Gastrocnemius medialis (tissue), 4 donors: ENCODE measurements at regions not wholly inside any gene's neighbourhood (a gene's known extent, or its start where the extent isn't known, plus 50 kb on each side); places are given as distances from the start of the nearest gene placed in this dataset.

Experiments
- ATAC-seq, 2 donors: fragments of 150-250 bp; one replicate each; pipeline ENCODE4 v1.9.1; 2016
- DNase-seq, 2 donors: peaks; one replicate each; pipeline ENCODE4 v3.0.0-alpha.2; 2019
- H3K27ac ChIP-seq, 4 donors: fragments of 200-600 bp; sonication (generic); 1 replicate in 1 of 4; 2 replicates in 3 of 4; pipeline ENCODE4 v1.5.1; 2016 to 2018; ENCODE audit warnings: mild to moderate bottlenecking in 2 of 4, moderate library complexity in 1 of 4
- H3K27me3 ChIP-seq, 3 donors: fragments of 200-600 bp; sonication (generic) in 2 of 3; 1 replicate in 1 of 3; 2 replicates in 2 of 3; pipeline versions ENCODE4 v1.5.1 to v1.6.0; 2016 to 2019; ENCODE audit warnings: mild to moderate bottlenecking in 1 of 3, moderate library complexity in 1 of 3
- H3K36me3 ChIP-seq, 2 donors: fragments of 200-600 bp; sonication (generic) in 1 of 2; one replicate each; pipeline ENCODE4 v1.5.1; 2017 to 2018
- H3K4me1 ChIP-seq, 2 donors: fragments of 200-600 bp; sonication (generic) in 1 of 2; one replicate each; pipeline ENCODE4 v1.5.1; 2016 to 2017; ENCODE audit warnings: mild to moderate bottlenecking in 2 of 2
- H3K4me3 ChIP-seq, 4 donors: fragments of 200-600 bp; sonication (generic) in 3 of 4; 1 replicate in 1 of 4; 2 replicates in 3 of 4; pipeline ENCODE4 v1.5.1; 2016 to 2019; ENCODE audit warnings: mild to moderate bottlenecking in 2 of 4
- H3K9me3 ChIP-seq, 3 donors: fragments of 200-600 bp; sonication (generic) in 2 of 3; 1 replicate in 1 of 3; 2 replicates in 2 of 3; pipeline ENCODE4 v1.5.1; 2016 to 2019
- CTCF ChIP-seq, 5 experiments: fragments of 450-650 bp in 3 of 5; fragments of 200-600 bp in 2 of 5; sonication (generic) in 2 of 5; IDR thresholded peaks in 4 of 5; conservative IDR thresholded peaks in 1 of 5; 1 replicate in 4 of 5; 2 replicates in 1 of 5; pipeline ENCODE4 v1.5.1; 2016 to 2019; ENCODE audit warnings: antibody characterized with exemption in 5 of 5, mild to moderate bottlenecking in 3 of 5, moderate library complexity in 3 of 5
- POLR2A ChIP-seq, 2 donors: fragments of 450-650 bp; IDR thresholded peaks; one replicate each; pipeline ENCODE4 v1.6.1; 2017; ENCODE audit warnings: antibody characterized with exemption in 2 of 2, mild to moderate bottlenecking in 2 of 2, moderate library complexity in 2 of 2
- in situ Hi-C, 4 donors: fragments of 200-750 bp; cut with MboI; loops; one replicate each; pipeline versions ENCODE4 v1.15.0 to v1.8.0; 2017; ENCODE audit warnings: low sequenced_read_pairs in 4 of 4
- intact Hi-C: fragments of 100-400 bp; cut with DNase I; formaldehyde crosslinking; loops from one replicate; pipeline ENCODE4 v1.15.1; 2023; ENCODE audit warnings: low total_unique reads

DNA sequence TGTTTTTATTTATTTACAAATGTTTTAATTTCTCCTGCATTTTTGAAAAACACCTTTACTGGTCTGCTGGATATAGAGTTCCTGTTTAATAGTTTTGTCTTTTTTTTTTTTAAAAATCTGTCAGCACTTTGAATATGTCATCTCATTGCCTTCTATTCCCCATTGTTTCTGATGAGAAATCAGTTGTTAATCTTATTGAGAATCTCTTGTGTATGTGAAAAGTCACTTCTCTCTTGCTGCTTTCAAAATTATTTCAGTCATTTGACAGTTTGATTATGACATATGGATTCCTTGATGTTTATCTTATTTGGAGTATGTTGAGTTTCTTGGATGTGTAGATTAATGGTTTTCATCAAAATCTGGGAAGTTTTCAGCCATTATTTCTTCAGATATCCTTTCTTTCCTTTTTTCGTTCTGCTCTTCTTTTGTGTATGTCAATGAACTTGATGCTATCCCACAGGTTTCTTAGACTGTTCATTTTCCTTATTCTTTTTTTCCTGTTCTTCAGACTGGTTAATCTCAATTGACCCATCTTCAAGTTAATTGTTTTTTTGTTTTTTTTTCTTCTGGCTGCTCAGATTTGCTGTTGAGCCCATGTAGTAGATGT lies 51.2 kb upstream of the CCDC190 start:
- DNase-seq (no peak), ATAC-seq (no peak)
- Histone ChIP-seq H3K4me1 (peaks cover 0 to 5% of the 10 kb centered on the region in 2 donors), H3K9me3 (peaks cover 0 to 3% (median 0%) of the 10 kb centered on the region in 3 donors), H3K4me3 (no peak overlapping the region), H3K27me3 (no peaks in the 10 kb centered on the region), H3K36me3 (no peaks in the 10 kb centered on the region), H3K27ac (no peak overlapping the region)
- in situ Hi-C loops (no loop called here), intact Hi-C loops (no loop called here)
- TF ChIP-seq CTCF (IDR thresholded peaks at IDR 0.05 in 4 of 5, conservative IDR thresholded peaks at IDR 0.05 in 1 of 5) = no peak
- no peak for TF ChIP-seq POLR2A (IDR thresholded peaks at IDR 0.05)
